Stimulated activated CD4-positive, alpha-beta T cell treated with anti-CD3 and anti-CD28 coated beads, Interleukin-12 subunit alpha, Interleukin-12 subunit beta, amount 100 ng/mL, for 4 hours (primary cell): ENCODE measurements at regions not wholly inside any gene's neighbourhood (a gene's known extent, or its start where the extent isn't known, plus 50 kb on each side); places are given as distances from the start of the nearest gene placed in this dataset.

Source experiments
- DNase-seq: peaks from one replicate; pipeline ENCODE4 v3.0.0-alpha.2; 2020

- no peak for DNase-seq
Observed at GRCh38 chr18:21997207-21998143, 171.9 kb upstream of the GATA6 start.

DNA sequence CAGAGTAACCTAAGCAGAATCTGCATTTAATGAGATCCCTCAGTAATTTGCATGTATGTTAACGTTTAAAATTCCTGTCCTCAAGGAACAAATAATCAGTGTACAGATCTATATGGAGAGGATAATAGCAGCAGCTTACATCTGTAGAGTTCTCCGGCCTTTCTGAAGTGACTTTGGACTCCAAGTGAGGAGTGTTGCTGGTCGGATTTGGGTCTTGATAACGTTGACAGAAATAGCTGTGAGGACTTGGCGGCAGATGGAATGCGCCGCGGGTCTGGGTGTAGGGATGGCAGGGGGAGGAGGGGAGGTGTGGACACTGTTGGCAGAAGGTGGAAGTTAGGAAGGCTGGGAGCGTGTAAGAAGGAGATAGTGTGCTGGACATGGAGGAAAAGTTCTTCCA, 170.9 kb upstream of the GATA6 start:
- no peak for DNase-seq

- DNase-seq = no peak
Observed at GRCh38 chr18:22001912-22002487, 167.4 kb upstream of the GATA6 start.

GRCh38 chr18:22005191-22005841, 164.1 kb upstream of the GATA6 start:
- DNase-seq = no peak

DNA sequence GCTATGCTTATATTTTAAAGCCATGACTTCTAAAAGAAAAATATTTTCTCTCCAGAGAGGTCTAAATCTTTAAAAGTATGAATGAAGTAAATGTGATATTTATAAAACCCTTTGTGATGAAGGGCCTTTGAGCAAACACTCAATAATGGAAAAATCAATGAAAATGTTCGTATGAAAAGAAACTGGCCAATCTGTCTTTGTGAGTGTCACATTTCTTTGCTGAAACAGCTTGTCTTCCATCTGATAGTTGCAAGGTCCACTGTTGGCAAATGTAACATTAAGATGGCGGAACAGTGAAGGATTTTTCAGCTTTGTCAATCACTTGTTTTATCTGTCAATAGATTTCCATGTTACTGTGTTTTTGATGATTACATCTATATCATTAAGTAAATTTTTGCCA, 162.9 kb upstream of the GATA6 start:
- no peak for DNase-seq

- DNase-seq = no peak
Observed at GRCh38 chr18:22009242-22009641, 160.1 kb upstream of the GATA6 start.

DNA sequence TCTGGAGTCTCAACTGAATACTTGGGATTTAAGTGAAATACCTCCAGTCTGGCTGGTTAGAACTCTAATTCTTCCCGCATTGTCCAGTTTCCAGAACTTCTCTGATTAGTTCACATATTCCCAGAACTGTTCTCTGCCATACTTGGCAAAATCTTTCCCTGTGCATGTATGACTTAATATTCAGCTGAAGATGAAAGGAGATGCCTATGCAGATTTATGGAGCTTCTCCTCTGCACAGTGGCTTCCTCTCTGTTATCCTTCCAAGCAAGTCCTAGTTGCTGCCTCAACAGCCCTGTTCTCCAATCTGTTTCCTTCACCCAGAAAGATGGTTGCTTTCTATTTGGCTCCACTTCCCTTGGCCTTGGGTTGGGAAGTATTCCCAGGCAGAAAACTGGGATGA, 155.4 kb upstream of the GATA6 start:
- DNase-seq = no peak

DNA sequence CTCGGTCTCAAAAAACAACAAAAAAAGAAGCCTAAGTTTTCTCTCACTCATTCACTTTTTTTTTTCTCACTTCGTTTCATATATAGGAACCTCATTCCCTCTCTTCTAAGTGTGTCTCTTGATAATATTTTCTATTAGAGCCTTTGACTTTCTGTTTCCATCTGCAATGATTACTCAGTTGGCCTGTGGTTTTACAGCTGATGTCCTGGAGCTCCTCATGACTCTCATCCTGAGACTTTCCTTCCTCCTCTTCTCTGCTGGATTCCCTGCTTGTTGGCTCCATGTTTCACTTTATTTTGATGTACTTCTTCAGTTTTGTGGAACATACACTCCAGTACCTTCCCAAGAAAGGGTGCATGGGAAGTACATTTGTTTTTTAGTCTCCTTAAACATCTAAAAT, 154.2 kb upstream of the GATA6 start:
- no peak for DNase-seq

DNA sequence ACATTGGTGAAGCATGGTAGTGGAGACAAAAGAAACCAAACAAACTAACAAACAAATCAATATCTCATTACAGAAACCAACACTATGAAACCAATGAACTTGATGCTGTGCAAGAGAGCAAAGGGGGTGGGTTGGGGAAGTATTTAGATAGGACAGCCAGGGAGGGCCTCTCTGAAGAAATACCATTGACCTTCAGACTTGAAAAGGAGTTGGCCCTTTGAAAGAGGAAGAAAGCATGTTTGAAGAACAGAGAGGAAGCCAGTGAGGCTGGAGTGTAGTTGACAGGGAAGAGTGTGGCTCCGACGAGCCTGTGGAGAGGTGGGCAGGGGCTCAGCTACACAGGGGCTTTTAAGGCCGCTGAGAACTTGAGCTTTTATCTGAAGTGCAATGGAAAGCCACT, 151.0 kb upstream of the GATA6 start:
- DNase-seq = no peak

- no peak for DNase-seq
Observed at GRCh38 chr18:22019193-22019592, 150.2 kb upstream of the GATA6 start.

GRCh38 chr18:22020127-22020866, 149.1 kb upstream of the GATA6 start:
- DNase-seq = no peak

DNA sequence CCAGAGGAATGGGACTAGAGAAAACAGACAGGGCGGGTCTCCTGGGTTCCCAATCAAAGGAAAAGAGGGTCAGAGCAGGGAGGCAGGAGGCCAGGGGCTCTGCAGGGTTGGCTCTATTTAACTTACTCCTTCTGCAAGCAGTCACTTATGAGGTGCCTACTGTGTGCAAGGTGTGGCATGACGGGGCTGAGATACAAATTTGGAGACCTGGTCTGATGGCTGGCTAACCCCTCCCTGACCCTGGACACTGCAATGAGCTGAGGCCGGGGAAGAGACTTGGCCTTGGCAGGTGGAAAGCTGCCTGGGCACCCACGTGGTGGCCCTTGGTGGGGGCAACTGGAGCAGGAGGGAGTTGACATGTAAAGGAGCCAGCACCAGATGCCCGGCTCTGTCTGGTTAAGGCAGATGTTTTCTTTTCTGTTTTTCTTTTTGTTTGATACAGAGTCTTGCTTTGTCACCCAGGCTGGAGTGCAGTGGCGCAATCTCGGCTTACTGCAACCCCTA, 148.5 kb upstream of the GATA6 start:
- DNase-seq = no peak

DNA sequence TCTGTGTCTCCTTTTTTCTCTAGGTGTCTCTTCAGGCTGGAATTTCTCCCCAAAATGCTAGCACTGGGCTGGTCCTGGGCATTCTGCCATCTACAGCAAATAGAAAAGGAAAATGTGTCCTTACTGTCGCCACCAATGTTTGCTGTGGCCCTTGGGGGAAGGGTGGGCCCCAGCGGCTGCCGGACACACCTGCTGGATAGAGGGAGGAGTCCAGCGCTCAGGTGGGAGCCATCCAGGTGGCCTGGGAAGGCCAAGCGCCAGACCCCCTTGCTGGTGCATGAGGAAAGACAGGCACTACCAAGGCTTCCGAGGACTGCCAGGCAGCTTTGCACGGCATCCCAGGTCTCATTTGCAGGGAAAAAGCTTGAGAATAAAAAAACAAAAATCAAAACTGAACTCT, 147.7 kb upstream of the GATA6 start:
- no peak for DNase-seq

DNA sequence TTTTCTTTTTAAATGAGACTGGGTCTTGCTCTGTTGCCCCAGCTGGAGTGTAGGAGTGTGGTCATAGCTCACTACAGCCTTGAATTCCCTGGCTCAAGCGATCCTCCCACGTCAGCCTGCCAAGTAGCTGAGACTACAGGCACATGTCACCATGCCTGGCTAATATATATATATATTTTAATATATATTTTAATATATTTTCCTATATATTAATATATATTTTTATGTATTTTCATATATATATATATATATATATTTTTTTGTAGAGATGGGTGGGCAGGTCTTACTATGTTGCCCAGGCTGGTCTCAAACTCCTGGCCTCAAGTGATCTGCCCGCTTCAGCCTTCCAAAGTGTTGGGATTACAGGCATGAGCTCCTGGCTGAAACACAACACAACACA, 144.5 kb upstream of the GATA6 start:
- DNase-seq = no peak

DNA sequence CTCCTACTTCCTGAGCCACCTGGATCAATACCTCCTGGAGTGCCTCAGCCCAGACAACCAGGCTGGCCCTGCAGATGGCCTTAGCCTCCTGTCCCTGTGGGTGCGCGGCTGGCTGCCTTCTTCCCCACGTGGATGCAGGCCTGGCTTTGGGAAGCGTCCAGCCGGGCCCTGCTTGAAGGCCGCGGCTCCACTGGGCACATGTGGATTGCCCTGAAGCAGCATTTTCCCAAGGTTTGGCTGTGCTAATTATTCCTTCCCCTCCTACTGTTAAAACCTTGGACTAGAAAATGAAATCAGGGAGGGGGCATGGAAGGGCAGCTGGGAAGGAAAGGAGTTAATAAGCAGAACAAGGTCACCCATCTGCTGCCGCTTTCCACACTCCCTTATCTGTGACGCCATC, 143.0 kb upstream of the GATA6 start:
- no peak for DNase-seq

- DNase-seq = no peak
Observed at GRCh38 chr18:22026889-22027288, 142.5 kb upstream of the GATA6 start.

DNA sequence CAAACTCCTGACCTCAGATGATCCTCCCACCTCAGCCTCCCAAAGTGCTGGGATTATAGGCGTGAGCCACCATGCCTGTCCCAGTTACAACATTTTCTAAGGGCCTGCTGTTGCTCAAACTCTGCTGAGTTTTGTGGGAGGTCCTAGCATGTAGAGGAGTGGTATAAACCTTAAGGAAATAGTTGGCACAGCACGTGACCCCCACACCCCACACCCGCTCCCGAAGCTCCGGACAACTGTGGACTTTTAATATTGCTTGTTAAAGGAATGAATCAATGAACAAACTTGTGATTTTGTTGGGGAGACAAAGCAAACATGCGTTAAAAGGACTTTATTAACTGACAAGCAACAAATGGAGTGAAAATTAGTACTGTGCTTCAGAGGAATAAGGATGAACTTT, 137.8 kb upstream of the GATA6 start:
- DNase-seq = no peak

GRCh38 chr18:22032392-22032961, 136.9 kb upstream of the GATA6 start:
- DNase-seq = no peak

GRCh38 chr18:22033085-22033484, 136.3 kb upstream of the GATA6 start:
- DNase-seq = no peak

DNA sequence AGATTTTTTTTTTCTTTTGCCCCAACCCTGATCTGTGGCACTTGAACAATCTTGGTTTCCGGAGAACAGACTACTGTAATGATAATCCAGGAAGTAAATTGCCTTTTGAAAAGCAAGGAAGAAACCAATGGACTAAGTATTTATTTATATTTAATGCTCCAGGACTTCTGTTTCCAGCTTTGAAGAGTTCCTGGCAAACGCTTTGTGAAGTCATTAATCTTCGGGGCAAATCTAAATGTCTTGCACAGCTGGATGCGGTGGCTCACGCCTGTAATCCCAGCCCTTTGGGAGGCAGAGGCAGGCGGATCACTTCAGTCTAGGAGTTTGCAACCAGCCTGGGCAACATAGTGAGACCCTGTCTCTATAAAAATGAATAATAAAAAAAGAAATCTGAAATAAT, 135.1 kb upstream of the GATA6 start:
- DNase-seq = no peak

DNA sequence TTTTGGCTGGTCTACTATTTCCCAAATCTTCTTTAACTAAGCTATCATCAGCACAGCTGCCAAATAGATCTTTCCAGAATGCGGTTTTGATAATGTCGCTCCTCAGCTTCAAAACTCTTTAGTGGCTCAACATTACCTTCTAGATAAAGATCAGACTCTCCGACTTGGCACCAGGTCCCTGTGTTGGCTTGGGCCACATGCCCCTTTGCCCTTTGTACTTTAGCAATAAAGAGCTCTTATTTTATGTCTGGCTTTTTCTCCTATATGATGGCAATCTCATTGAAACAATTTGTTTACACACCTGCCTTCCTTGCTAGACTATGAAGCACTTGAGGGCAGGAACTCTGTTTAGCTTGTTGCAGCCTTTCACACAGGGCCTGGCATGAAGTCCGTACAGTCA, 128.9 kb upstream of the GATA6 start:
- DNase-seq = no peak

DNA sequence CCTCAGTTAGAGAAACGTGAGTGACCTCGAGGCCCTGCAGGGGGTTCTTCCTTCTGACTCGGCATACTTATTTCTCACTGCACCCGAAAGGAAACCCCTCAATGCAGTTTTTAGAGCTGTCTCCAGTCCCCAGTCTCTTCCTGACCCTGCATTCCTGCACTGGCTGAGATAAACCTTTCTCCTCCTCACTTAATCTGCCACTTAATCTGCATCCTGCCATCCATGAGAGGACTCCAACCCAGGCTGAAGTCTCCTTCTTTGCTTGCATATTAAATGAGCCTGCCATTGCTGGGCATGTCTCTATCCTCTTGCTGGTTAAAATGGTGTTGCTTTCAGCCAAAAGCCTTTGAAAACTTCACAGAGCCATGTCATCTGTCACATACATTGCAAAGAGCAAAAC, 125.6 kb upstream of the GATA6 start:
- DNase-seq = no peak
